Gastrocnemius medialis (tissue), 4 donors: ENCODE measurements at regions not wholly inside any gene's neighbourhood (a gene's known extent, or its start where the extent isn't known, plus 50 kb on each side); places are given as distances from the start of the nearest gene placed in this dataset.

Source experiments
- ATAC-seq, 2 donors: fragments of 150-250 bp; one replicate each; pipeline ENCODE4 v1.9.1; 2016
- DNase-seq, 2 donors: peaks; one replicate each; pipeline ENCODE4 v3.0.0-alpha.2; 2019
- H3K27ac ChIP-seq, 4 donors: fragments of 200-600 bp; sonication (generic); 1 replicate in 1 of 4; 2 replicates in 3 of 4; pipeline ENCODE4 v1.5.1; 2016 to 2018; ENCODE audit warnings: mild to moderate bottlenecking in 2 of 4, moderate library complexity in 1 of 4
- H3K27me3 ChIP-seq, 3 donors: fragments of 200-600 bp; sonication (generic) in 2 of 3; 1 replicate in 1 of 3; 2 replicates in 2 of 3; pipeline versions ENCODE4 v1.5.1 to v1.6.0; 2016 to 2019; ENCODE audit warnings: mild to moderate bottlenecking in 1 of 3, moderate library complexity in 1 of 3
- H3K36me3 ChIP-seq, 2 donors: fragments of 200-600 bp; sonication (generic) in 1 of 2; one replicate each; pipeline ENCODE4 v1.5.1; 2017 to 2018
- H3K4me1 ChIP-seq, 2 donors: fragments of 200-600 bp; sonication (generic) in 1 of 2; one replicate each; pipeline ENCODE4 v1.5.1; 2016 to 2017; ENCODE audit warnings: mild to moderate bottlenecking in 2 of 2
- H3K4me3 ChIP-seq, 4 donors: fragments of 200-600 bp; sonication (generic) in 3 of 4; 1 replicate in 1 of 4; 2 replicates in 3 of 4; pipeline ENCODE4 v1.5.1; 2016 to 2019; ENCODE audit warnings: mild to moderate bottlenecking in 2 of 4
- H3K9me3 ChIP-seq, 3 donors: fragments of 200-600 bp; sonication (generic) in 2 of 3; 1 replicate in 1 of 3; 2 replicates in 2 of 3; pipeline ENCODE4 v1.5.1; 2016 to 2019
- CTCF ChIP-seq, 5 experiments: fragments of 450-650 bp in 3 of 5; fragments of 200-600 bp in 2 of 5; sonication (generic) in 2 of 5; IDR thresholded peaks in 4 of 5; conservative IDR thresholded peaks in 1 of 5; 1 replicate in 4 of 5; 2 replicates in 1 of 5; pipeline ENCODE4 v1.5.1; 2016 to 2019; ENCODE audit warnings: antibody characterized with exemption in 5 of 5, mild to moderate bottlenecking in 3 of 5, moderate library complexity in 3 of 5
- POLR2A ChIP-seq, 2 donors: fragments of 450-650 bp; IDR thresholded peaks; one replicate each; pipeline ENCODE4 v1.6.1; 2017; ENCODE audit warnings: antibody characterized with exemption in 2 of 2, mild to moderate bottlenecking in 2 of 2, moderate library complexity in 2 of 2
- in situ Hi-C, 4 donors: fragments of 200-750 bp; cut with MboI; loops; one replicate each; pipeline versions ENCODE4 v1.15.0 to v1.8.0; 2017; ENCODE audit warnings: low sequenced_read_pairs in 4 of 4
- intact Hi-C: fragments of 100-400 bp; cut with DNase I; formaldehyde crosslinking; loops from one replicate; pipeline ENCODE4 v1.15.1; 2023; ENCODE audit warnings: low total_unique reads

- Histone ChIP-seq H3K4me3 (no peak overlapping the region), H3K9me3 (no peaks in the 10 kb centered on the region), H3K4me1 (no peaks in the 10 kb centered on the region), H3K27me3 (no peaks in the 10 kb centered on the region), H3K27ac (no peak overlapping the region), H3K36me3 (no peaks in the 10 kb centered on the region)
- intact Hi-C loops (loop anchor here (5.0 kb wide), 1 partner anchor 78 kb away; no protein-coding TSS in a partner anchor), in situ Hi-C loops (no loop called here)
- DNase-seq (no peak), ATAC-seq (no peak)
- TF ChIP-seq CTCF (IDR thresholded peaks at IDR 0.05 in 4 of 5, conservative IDR thresholded peaks at IDR 0.05 in 1 of 5) (no peak), POLR2A (IDR thresholded peaks at IDR 0.05) (no peak)
Measured at GRCh38 chr2:237179161-237179560, 93.5 kb downstream of the COPS8 start.

GRCh38 chr2:237180187-237180586 lies 94.5 kb downstream of the COPS8 start:
- H3K4me3 ChIP-seq, result no peak overlapping the region
- H3K27ac ChIP-seq, result no peak overlapping the region
- H3K27me3 ChIP-seq, result no peaks in the 10 kb centered on the region
- H3K36me3 ChIP-seq, result no peaks in the 10 kb centered on the region
- no peak for TF ChIP-seq CTCF (IDR thresholded peaks at IDR 0.05 in 4 of 5, conservative IDR thresholded peaks at IDR 0.05 in 1 of 5)
- no peak for TF ChIP-seq POLR2A (IDR thresholded peaks at IDR 0.05)
- no peaks in the 10 kb centered on the region for H3K4me1 ChIP-seq
- DNase-seq (no peak), ATAC-seq (no peak)
- H3K9me3 ChIP-seq, result no peaks in the 10 kb centered on the region
- intact Hi-C loops, result no loop called here
- in situ Hi-C loops, result no loop called here

GRCh38 chr2:237180987-237181386 lies 95.3 kb downstream of the COPS8 start:
- no peak for TF ChIP-seq POLR2A (IDR thresholded peaks at IDR 0.05)
- no peak for TF ChIP-seq CTCF (IDR thresholded peaks at IDR 0.05 in 4 of 5, conservative IDR thresholded peaks at IDR 0.05 in 1 of 5)
- DNase-seq, result no peak
- peak overlapping the region in 1 of 4 donors; percentile 64 for H3K27ac ChIP-seq

GRCh38 chr2:237181844-237182243 lies 96.2 kb downstream of the COPS8 start:
- in situ Hi-C loops (no loop called here), intact Hi-C loops (no loop called here)
- DNase-seq, result peak in 1 of 2 donors; percentile 43
- Histone ChIP-seq H3K27ac (peak overlapping the region in 3 of 4 donors; percentile 41 to 64 (median 48)), H3K9me3 (no peaks in the 10 kb centered on the region), H3K4me3 (no peak overlapping the region), H3K36me3 (no peaks in the 10 kb centered on the region), H3K4me1 (no peaks in the 10 kb centered on the region), H3K27me3 (no peaks in the 10 kb centered on the region)
- peak; percentile 67 to 71 for ATAC-seq
- no peak for TF ChIP-seq POLR2A (IDR thresholded peaks at IDR 0.05)
- TF ChIP-seq CTCF (IDR thresholded peaks at IDR 0.05 in 4 of 5, conservative IDR thresholded peaks at IDR 0.05 in 1 of 5), result no peak

More at GRCh38 chr2:237180987-237181386, 95.3 kb downstream of the COPS8 start:
- Histone ChIP-seq H3K36me3 (no peaks in the 10 kb centered on the region), H3K9me3 (no peaks in the 10 kb centered on the region), H3K4me1 (no peaks in the 10 kb centered on the region), H3K27me3 (no peaks in the 10 kb centered on the region), H3K4me3 (no peak overlapping the region)
- intact Hi-C loops, result no loop called here
- peak in 1 of 2 donors; percentile 45 for ATAC-seq
- in situ Hi-C loops, result no loop called here
